LNCaP clone FGC (cell line): ENCODE measurements at regions not wholly inside any gene's neighbourhood (a gene's known extent, or its start where the extent isn't known, plus 50 kb on each side); places are given as distances from the start of the nearest gene placed in this dataset.
A peak's percentile ranks its signal among the peaks of the same experiment; 100 is the strongest.

ENCODE experiments used
- DNase-seq: peaks from one replicate; pipeline ENCODE4 v3.0.0-alpha.2; 2011; ENCODE audit warnings: low read depth
- H3K4me3 ChIP-seq: 2 replicates; pipeline ENCODE4 v1.5.1; 2011; ENCODE audit warnings: mild to moderate bottlenecking, low read depth, low read length, control low read depth
- CTCF ChIP-seq: IDR thresholded peaks from 2 replicates; pipeline ENCODE4 v1.5.1; 2012; ENCODE audit warnings: mild to moderate bottlenecking; ENCODE audit not compliant: control insufficient read depth, insufficient read depth; ENCODE audit errors: extremely low read depth

DNA sequence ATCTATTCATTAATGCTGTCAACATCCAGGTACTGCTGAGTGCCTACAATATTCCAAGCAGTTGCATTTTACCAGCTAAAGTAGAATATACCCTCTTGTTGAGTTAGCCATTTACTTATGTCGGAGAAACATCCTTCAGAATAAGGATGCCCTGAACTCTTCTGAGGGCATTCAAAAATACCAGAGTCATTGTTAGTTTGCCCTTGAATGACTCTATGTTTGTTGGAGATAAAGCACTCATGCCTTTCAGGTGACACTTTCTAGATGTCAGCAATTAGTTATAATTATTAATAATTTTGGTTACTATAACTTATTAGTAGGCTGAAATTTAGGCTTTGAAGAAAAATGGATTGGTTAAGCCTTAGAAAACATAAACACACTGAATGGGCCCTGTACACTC lies 286.2 kb upstream of the STXBP5 start:
- no peak for TF ChIP-seq CTCF
- DNase-seq, result no peak
- H3K4me3 ChIP-seq, result no peak overlapping the region

DNA sequence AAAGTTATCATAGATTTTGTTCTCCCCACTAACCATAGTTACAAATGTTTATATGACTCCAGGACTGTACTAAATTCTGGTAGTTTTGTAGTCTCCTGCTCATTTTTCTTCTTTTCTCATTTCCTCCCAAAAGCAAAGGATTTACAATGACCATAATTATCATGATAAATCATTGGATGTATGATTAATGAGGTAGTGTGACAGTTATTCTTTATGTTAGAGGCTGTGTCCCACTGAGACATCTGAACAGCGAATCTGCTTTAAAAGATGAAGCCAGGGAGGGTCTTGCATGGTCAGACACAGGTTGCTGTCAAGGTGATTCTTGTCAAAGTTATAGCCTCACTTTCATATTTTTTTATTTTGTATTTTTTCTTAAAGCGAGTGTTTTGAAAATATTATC lies 285.2 kb upstream of the STXBP5 start:
- DNase-seq, result no peak
- no peak for TF ChIP-seq CTCF
- no peak overlapping the region for H3K4me3 ChIP-seq

- no peak overlapping the region for H3K4me3 ChIP-seq
- peak; percentile 90 for DNase-seq
- TF ChIP-seq CTCF, result no peak
Measured at GRCh38 chr6:146923205-146923833, 280.9 kb upstream of the STXBP5 start.

DNA sequence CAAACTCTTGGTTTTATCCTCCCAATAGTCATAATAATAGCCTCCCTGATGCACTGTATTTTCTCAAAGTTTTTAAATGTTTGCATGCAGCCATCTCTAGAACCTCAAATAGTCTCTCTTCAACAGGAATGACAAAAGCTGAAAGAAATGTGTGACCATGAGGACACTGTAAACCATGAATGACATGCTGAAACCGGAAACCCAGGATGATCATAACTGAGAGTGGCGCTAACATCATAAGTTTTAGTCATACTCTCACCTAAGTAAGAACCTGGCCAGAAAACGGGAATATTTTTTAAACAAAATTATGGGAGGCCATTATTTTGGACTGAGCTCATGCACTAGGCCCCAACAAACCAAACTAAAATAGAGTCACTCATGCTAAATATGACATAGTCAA lies 278.4 kb upstream of the STXBP5 start:
- TF ChIP-seq CTCF, result no peak
- DNase-seq, result no peak
- no peak overlapping the region for H3K4me3 ChIP-seq

DNA sequence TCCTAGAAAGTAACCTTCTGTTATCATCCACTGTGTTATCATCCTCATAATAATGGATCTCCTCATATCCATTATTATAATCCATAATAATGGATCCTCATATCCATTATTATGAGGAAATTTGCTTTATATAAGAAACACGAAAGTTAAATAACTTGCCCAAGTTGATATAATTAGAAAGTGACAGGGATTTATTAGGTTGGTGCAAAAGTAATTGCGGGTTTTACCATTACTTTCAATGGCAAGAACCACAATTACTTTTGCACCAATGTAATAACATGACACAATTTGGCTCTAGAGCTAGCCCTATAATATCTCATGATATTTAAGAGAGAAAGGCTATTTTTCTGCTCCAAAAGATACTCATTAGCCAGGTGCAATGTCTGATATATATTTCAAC lies 275.7 kb upstream of the STXBP5 start:
- no peak for TF ChIP-seq CTCF
- no peak for DNase-seq

DNA sequence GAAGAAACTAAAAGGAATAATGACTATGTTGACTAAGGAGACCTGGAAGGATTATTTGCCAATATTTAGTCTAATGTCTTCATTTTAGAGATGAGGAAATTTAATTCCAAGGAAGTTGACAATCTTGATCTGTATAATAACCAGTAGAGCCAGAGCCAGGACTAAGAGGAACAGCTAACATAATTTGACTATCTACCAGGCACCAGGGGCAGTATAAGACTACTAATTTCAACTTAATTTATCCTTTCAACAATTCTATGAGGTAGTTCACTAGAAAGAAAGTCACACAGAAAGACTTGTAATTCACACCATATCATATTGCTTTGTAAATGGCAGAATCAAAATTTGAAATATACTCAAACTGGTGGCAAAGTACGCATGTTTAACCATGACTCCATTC lies 273.0 kb upstream of the STXBP5 start:
- TF ChIP-seq CTCF, result no peak
- H3K4me3 ChIP-seq, result no peak overlapping the region
- no peak for DNase-seq

More for the DNA sequence above, 275.7 kb upstream of the STXBP5 start:
- no peak overlapping the region for H3K4me3 ChIP-seq

- H3K4me3 ChIP-seq, result no peak overlapping the region
- no peak for TF ChIP-seq CTCF
- no peak for DNase-seq
Measured at GRCh38 chr6:146937316-146937715, 266.9 kb upstream of the STXBP5 start.
